ENCODE measurements at regions not wholly inside any gene's neighbourhood (a gene's known extent, or its start where the extent isn't known, plus 50 kb on each side); places are given as distances from the start of the nearest gene placed in this dataset.

- H3K9ac ChIP-seq (ENCODE audit: insufficient read depth in 1 of 2, low read depth in 2 of 2, low read length in 2 of 2), result no peak overlapping the region
- ATAC-seq, result no peak
- H3K27ac ChIP-seq (ENCODE audit: extremely low read depth, low read depth, low read length), result no peak overlapping the region
- H3K9me3 ChIP-seq (replicated peaks; ENCODE audit: control insufficient read depth, insufficient read depth, low read depth, low read length), result no peaks in the 10 kb centered on the region; the same call in none of the 2 replicates
- no peaks in the 10 kb centered on the region for H3K9me1 ChIP-seq (ENCODE audit: control insufficient read depth, insufficient read depth, low read length)
- in situ Hi-C loops (cut with MboI), result no loop called here
- no peaks in the 10 kb centered on the region for H4K20me1 ChIP-seq (replicated peaks; ENCODE audit: control insufficient read depth, insufficient read depth, low read length)
- 0% methylated on average over 1 of the region's 1 CpG for WGBS (ENCODE audit: insufficient coverage, low coverage, missing lambda C conversion rate)
- no peaks in the 10 kb centered on the region for H3K79me2 ChIP-seq (ENCODE audit: control insufficient read depth, insufficient read depth, low read length)
- DNase-seq (ENCODE audit: extremely low read depth in 1 of 4, low spot score in 3 of 4), result no peak
- ChIA-PET POLR2A (no interaction called here), CTCF (ENCODE audit: low intra/inter-chr PET ratio) (no interaction called here)
- no peak for FAIRE-seq
- no peak overlapping the region for H3K4me2 ChIP-seq (ENCODE audit: insufficient read depth, low read length)
- H3K27me3 ChIP-seq (ENCODE audit: control insufficient read depth in 2 of 2, insufficient read depth in 2 of 2, low read length in 2 of 2), result no peaks in the 10 kb centered on the region
- H3K4me3 ChIP-seq, result no peak overlapping the region
- H3K36me3 ChIP-seq (ENCODE audit: control insufficient read depth, insufficient read depth, low read length), result no peaks in the 10 kb centered on the region
- H3K4me1 ChIP-seq (replicated peaks in 1 of 2; ENCODE audit: control insufficient read depth in 2 of 2, insufficient read depth in 2 of 2, low read length in 2 of 2), result no peaks in the 10 kb centered on the region
- no peak for TF ChIP-seq GATAD2B (IDR thresholded peaks at IDR 0.05; ENCODE audit: borderline replicate concordance)
- no peak for TF ChIP-seq FUS (optimal IDR thresholded peaks at IDR 0.05; ENCODE audit: low read depth, low read length)
- no peak for TF ChIP-seq TSHZ1 (CRISPR knock-in tag; IDR thresholded peaks at IDR 0.05)
- TF ChIP-seq TCFL5 (CRISPR knock-in tag; conservative IDR thresholded peaks at IDR 0.05), result no peak
- TF ChIP-seq FOXM1 (IDR thresholded peaks at IDR 0.05; ENCODE audit: low read depth), result no peak
- TF ChIP-seq FOXM1 (CRISPR knock-in tag; IDR thresholded peaks at IDR 0.05; ENCODE audit: low read depth), result no peak
- TF ChIP-seq ZKSCAN3 (CRISPR knock-in tag; IDR thresholded peaks at IDR 0.05), result no peak
- no peak for TF ChIP-seq ZBTB33 (CRISPR knock-in tag; IDR thresholded peaks at IDR 0.05)
- TF ChIP-seq RNF2 (IDR thresholded peaks at IDR 0.05), result no peak
- no TSS peak for BruUV-seq (replicated peaks)
- no peak overlapping the region for H2AFZ ChIP-seq (ENCODE audit: low read depth, low read length)
- intact Hi-C loops (cut with micrococcal nuclease), result no loop called here
Observed at GRCh38 chr4:110848787-110849186, 225.9 kb upstream of the PITX2 start.
